Erythroblast (primary cell): ENCODE measurements at regions not wholly inside any gene's neighbourhood (a gene's known extent, or its start where the extent isn't known, plus 50 kb on each side); places are given as distances from the start of the nearest gene placed in this dataset.

Experiments used
- DNase-seq, 2 experiments: peaks; one replicate each; lab custom pipeline; 2025; lab: John Stamatoyannopoulos, UW
- GATA1 ChIP-seq: IDR thresholded peaks from 2 replicates; pipeline ENCODE4 v1.6.1; 2011; ENCODE audit warnings: low read depth, mild to moderate bottlenecking, control low read depth, low read length, moderate library complexity
- POLR2A ChIP-seq: IDR thresholded peaks from 2 replicates; pipeline ENCODE4 v1.6.1; 2011; ENCODE audit warnings: mild to moderate bottlenecking, low read length

DNA sequence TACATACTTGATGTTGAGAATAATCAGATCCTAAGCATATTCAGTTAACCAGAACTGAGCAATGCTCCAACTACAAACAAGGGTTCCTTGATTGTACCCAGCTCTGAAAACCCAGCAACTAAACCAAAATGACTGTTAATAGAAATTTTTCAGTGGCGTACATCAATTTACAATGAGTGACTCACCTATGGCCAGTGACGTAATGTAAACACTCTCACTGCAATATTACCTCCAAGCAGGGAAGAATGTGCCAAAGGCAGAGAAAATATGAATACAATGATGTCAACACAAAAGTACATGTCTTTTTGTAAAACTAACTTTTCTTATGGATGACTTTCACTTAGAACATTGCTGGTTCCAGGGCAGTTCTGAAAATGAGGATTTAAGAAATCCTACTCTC is 611.3 kb downstream of the EDEM1 start:
- DNase-seq, result no peak
- no peak for TF ChIP-seq POLR2A
- TF ChIP-seq GATA1, result no peak

DNA sequence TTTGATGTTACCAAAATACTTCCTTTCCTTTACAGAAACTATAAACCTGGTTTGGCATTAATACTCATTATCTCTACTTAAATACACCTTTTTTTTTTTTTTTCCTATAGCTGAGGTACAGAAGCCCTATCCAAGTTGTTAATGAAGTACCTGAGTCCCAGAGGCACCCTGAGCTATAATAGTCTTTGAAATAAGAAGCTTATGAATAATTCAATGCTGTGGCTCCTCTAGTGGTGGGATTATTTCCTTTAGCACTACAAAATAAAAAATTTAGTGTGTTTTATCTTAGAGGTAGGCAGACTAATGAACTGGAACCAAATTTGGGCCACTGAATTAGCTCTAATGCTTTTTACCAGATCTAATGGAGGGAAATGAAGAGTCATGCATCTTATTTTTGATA is 611.9 kb downstream of the EDEM1 start:
- TF ChIP-seq GATA1 (no peak), POLR2A (no peak)
- DNase-seq, result peak in 1 of 2 experiments; percentile 3

DNA sequence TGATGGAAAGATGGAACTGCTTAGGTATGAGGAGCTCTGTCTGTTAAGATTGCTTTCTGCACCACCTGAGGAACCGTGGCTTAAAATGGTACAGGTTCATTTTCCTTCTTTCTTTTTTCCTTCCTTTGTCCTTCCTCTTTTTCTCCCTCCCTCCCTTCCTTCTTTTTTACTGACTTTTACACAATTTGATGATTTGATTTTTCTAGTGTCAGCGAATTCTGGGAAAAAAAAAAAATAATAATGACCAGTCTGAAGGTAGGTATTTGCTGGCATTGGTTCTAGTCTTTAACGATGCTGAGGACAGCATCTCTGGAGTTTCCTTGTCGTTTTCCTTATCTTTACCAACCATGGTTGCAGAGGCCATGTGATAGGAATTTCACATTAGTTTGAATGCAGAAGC is 613.5 kb downstream of the EDEM1 start:
- no peak for TF ChIP-seq GATA1
- TF ChIP-seq POLR2A, result no peak
- DNase-seq, result no peak

DNA sequence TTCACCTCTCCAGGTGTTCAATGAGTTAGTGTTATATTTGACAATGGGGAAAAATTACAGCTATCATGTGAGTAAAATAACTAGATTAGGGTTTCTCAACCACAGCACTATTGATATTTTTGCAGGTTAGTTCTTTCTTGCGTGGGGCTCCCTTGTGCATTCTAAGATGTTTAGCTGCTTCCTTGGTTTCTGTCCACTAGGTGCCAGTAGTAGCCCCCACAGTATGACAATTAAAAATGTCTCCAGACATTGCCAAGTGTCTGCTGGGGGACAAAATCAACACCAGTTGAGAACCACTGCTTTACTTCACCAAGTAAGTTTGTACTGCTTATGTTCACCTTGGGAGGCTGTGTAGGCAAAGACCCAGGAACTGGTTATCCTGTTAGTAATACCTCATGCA is 618.7 kb downstream of the EDEM1 start:
- TF ChIP-seq POLR2A (no peak), GATA1 (no peak)
- DNase-seq, result peak in 1 of 2 experiments; percentile 14

DNA sequence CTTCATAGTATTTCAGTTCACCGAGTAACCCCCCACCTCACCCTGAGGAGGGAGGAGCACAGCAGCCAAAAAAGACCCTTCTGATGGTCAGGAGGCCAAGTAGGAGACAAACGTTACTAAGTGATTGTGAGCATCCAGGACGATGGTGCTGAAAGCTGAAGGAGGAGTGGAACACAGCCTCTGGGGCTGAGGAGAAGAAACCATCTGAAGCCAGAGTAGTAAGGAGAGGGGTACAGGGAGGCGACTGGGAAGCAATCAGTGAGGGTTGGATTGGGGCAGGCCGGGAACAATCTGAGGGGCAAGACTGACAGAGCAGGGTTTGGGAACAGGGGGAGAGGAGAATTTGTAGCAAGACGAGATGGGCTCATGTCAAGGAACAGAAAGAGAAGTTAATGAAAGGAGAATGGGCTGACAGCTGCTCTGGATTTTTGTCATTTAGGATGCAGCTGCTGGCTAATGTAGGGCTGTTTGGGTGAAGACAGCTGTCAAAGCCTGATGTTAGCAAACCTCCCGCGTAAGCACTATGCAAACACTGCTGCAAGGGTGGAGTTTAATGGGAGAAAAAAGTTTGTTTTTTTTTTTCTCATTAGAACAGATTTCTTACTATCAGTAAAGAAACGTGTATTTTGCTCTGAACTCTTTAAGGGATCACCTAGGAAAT is 622.2 kb downstream of the EDEM1 start:
- DNase-seq, result no peak
- TF ChIP-seq POLR2A (no peak), GATA1 (no peak)

DNA sequence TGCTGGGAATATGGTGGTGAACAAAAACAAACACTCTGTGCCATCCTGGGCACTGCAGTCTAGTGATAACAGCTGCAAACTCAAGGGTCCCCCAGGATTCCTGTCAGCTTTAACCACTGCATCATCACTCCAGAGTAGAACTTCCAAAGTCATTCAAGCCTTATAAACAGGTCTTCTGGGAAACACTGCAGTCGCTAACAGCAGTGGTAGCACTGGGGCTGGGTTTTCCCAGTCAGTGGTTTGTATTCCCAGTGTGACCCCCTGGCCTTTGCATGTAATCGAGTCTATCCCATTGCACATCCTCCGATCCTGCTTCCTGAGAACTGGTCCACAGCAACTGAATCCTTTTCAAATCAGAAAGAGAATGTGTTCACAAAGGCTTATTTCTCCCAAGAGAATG is 623.5 kb downstream of the EDEM1 start:
- TF ChIP-seq POLR2A (no peak), GATA1 (no peak)
- DNase-seq, result no peak

DNA sequence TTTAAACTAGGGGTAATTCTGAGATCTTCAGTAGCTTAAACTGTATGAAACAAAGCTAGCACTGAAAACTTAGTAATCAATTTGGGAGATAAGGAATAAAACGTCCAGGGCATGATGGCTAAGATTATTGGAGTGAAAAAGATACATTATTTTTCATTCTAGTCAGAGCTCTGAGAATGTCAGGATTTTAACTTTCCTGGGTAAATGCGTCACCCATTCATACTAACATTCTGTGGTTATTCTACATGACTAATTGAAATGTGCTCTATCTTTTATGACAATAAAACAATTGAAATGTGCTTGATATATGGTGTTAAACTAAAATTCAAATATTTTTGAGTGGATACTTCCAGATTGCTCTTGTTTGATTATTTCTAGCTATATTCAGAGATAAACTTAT is 626.0 kb downstream of the EDEM1 start:
- TF ChIP-seq GATA1, result no peak
- DNase-seq, result no peak

DNA sequence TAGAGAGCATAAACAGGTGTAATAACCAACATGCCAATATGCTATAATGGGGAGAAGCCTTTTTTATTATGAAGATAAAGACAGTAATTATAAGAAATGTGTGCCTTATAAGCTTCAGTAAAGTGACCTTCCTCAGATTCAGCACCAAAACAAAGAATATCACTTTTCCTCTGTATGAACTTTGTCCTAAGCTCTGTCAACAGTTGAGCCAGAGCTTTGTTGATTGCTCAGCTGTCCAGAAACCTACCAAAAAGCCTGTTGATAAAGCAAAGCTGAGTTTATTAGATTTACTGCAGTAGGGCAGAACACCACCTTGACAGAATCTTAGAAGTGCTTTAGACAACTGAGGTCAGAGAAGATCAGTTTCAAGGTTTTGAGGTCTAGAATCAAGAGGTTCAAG is 635.3 kb downstream of the EDEM1 start:
- no peak for DNase-seq
- TF ChIP-seq GATA1 (no peak), POLR2A (no peak)

DNA sequence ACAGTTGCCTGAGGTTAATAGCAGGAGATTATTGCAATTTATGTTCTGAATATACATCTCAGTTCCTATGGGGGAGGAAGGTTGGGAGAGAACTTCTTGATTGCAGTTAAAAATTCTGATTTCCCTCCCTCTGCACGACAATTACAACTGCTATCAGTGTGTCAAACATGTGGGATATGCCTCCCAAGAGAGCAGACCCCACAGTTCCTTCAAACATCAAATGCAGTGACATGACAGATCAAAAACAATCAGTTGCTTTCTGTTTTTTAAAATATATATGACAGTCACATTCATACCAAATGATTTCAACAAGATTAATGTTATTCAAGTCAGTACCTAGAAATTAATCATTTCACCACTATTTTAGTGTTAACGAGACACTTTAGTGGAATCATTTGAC is 639.0 kb downstream of the EDEM1 start:
- no peak for DNase-seq
- no peak for TF ChIP-seq GATA1
- TF ChIP-seq POLR2A, result no peak

DNA sequence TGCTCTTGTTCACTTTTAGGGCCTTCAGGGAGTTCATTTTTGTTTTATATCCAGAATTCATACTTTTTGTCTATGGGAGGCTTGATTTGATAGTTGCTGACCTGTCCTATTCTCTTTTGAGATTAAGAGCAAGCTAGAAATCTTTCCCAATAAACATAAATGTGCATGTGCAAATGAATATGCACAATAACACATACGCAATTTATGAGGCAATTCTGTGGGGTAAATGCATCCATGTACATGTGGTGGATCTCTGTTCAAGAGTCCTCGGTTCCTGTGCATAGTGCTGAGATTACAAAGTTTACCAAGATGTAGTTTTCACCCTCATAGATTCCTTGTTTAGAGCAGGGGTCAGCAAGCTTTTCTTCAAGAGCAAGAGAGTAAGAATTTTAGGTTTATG is 640.7 kb downstream of the EDEM1 start:
- DNase-seq, result no peak
- TF ChIP-seq POLR2A (no peak), GATA1 (no peak)

DNA sequence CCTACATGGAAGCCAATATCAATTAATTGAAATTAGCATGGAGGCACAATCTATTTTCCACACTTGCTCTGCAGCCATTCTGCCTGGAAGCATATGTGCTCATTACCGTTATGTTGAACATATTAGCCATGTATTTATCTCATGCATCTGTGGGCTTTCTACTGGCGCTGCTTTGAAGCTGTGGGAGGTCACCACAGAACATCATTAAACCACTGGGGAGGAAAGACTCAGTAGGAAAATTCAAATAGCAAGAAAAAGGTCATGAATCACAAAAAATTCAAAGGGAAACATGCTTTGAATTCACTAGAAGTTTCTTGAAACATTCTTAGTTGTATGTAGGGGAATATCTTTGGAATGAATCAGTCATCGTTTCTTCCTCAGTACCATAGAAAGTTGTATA is 652.5 kb downstream of the EDEM1 start:
- no peak for DNase-seq
- TF ChIP-seq GATA1, result no peak
- TF ChIP-seq POLR2A, result no peak

DNA sequence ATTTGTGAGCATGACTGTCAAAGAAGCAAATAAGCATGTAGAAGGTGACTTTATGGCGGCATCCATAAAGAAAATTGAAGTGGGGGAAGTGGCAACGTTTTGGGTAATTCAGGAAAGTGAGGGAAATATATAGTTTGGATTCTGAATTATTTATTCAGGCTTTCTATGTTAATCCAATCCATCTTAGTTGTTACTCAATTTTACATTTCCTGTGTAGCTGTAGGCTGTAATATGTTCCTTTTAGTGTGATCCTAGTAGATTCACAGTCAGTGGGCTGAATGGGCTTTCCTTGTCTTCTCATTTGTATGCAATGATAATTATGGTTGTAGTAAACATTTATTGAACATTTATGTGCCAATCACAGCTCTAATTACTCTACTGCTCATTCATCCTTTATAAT is 654.1 kb downstream of the EDEM1 start:
- TF ChIP-seq GATA1 (no peak), POLR2A (no peak)
- no peak for DNase-seq

DNA sequence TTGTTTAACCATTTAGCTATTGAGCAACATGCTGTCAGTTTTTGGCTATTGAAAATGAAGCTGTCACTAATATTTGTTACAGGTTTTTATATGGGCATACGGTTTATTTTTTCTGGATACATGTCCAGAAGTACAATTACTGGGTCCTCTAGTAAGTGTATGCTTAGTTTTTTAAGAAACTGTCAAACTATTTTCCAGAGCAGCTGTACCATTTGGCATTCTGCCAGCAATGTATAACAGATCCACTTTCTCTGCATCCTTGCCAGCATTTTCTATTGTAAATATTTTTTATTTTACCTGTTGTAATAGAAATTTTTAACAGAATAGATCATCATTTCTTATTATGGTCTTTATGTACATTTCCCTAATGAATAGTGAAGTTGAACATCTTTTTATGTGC is 658.8 kb downstream of the EDEM1 start:
- peak in 1 of 2 experiments; percentile 1 for DNase-seq
- TF ChIP-seq GATA1 (no peak), POLR2A (no peak)

DNA sequence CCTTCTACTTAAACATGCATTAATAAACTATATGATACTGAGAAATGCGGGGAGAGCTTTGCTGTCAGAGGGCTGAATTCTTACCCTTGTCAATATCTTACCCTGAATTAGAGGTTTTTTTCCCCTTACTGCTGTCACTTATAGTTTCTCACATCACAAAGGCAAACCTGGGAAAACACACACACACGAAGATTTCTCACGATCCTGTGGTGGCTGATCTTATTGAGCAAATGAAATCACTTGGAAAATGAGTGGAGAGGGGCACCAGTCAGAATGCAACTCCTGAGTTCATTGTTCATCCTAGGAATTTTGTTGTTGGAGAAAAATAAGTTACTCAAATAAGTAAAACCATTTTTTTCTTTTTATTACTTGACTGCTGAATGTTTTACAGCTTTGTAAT is 673.6 kb downstream of the EDEM1 start:
- TF ChIP-seq POLR2A, result no peak
- TF ChIP-seq GATA1, result no peak
- DNase-seq, result no peak

DNA sequence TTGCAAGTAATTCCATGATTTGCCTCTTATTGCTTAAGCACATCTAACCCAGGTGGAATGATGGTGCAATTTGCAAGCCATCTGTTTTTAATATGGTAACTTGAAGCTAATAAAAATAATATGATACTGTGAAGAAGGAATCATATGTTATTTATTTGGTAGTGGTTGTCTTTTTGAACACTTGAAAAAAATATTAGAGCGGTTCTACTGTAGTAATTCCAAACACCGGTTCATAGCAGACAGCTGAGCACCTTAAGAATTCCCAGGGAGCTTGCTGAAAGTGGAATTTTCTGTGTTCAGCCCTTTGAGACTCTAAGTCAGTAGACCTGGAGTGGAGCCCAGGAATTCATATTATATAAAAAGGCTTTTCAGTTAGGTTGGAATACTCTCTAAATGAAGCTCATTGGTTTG is 687.4 kb downstream of the EDEM1 start:
- TF ChIP-seq POLR2A, result no peak
- no peak for TF ChIP-seq GATA1
- no peak for DNase-seq
